ENCODE measurements at regions not wholly inside any gene's neighbourhood (a gene's known extent, or its start where the extent isn't known, plus 50 kb on each side); places are given as distances from the start of the nearest gene placed in this dataset.

DNA sequence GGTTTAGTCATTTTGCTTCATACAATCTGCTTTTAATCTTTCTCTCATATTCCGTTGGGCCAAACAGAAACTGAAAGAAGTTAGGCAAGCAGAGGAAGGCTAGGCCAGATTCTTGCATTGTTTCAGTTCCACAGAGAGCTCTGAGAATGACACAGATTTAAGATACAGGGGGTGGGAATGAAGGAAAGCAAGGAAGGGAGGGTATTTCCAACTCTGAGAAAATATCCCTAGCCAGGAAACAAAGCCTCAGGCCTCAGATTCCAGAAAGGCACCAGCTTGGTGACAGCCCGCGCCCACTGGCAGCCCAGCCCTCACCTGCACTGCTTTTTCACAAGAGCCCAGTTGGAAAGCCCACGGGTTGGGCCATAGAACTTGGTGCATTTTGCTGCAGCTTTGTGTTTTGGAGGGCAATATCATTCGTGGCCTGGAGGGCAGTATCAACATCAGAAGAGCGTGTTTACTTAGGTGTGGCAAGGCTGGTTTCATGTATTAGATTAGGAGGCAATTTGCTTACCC lies 63.5 kb downstream of the ENC1 start:
- DNase-seq = peak; percentile 5

DNA sequence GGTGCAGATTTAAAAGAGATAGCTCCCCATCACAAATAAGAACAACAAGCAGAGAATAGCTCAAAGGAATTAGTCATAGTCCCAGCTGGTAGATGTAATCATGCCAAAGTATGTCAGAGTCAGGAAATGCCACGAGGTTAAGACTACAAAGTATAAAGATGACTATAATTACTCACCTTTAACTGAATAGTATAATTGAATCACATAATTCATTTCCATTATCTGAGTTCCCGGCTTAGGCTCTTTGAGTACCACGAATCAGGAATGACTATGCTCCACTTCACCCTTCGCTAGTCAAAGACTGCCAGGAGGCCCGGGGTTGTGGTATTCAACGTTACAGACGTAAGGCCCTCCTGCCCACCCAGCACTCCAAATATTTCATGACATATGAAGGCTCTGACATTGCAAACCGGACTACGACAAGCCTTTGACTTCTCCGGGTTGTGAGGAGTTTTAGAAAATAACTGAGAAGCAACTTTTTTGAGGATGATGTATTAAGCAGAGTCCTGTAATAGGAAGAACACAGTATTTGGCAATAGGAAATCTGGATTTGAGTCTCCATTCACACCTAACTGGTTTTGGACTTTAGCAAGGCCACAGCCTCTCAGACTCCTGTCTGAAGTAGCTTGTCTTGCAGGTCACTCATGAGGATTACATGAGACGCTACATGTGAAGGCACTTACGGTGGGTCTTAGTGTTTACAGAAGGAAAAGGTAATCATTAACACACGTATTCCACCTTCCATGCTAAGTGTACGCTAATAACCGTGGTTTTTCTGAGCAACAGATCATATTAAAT lies 64.6 kb downstream of the ENC1 start:
- DNase-seq = peak; percentile 18

DNA sequence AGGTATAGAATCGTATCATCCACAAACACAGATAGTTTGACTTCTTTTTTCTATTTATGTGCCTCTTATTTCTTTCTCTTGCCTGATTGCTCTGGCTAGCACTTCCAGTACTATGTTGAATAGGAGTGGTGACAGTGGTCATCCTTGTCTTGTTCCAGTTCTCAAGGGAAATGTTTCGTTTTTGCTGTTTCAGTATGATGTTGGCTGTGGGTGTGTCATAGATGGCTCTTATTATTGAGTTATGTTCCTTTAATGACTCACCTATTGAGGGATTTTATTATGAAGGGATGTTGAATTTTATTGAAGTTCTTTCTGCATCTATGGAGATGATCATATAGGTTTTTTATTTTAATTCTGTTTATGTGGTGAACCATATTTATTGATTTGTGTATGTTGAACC lies 70.3 kb downstream of the ENC1 start:
- no peak for DNase-seq

DNA sequence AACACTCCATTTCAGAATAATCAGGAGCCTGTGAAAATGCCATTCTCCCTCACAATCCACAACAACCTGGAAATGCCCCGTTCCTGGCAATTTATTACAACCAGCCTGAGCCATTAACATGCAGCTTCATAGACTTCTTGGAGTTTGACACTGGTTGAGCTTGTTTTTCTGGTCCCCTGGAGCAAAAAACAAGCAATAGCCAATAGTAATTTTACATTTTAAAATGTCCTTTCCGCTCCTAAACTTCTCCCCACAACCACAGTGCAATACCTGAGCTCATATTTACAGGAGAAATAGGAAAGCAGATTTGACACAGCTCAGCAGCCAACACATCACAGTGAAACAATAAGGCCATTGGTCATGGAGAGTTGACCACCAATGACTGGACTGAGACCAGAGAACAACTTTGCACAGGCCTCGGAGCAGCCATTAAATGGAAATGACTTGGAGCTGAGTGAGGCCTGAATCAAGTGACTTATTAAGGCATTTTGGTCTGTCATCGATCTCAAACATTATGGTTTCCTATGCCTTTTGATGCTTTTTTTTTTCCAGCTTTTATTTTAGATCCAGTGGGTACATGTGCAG lies 73.0 kb downstream of the ENC1 start:
- DNase-seq = no peak

DNA sequence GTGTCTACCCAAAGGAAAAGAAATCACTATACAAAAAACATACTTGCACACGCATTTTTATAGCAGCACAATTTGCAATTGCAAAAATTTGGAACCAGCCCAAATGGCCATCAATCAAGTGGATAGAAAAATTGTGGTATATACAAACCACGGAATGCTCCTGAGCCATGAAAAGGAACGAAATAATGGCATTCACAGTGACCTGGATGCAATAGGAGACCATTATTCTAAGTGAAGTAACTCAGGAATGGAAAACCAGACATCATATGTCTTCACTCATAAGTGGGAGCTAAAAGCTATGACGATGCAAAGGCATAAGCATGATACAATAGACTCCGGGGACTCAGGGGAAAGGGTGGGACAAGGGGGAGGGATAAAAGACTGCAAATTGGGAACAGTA lies 78.4 kb downstream of the ENC1 start:
- no peak for DNase-seq

DNA sequence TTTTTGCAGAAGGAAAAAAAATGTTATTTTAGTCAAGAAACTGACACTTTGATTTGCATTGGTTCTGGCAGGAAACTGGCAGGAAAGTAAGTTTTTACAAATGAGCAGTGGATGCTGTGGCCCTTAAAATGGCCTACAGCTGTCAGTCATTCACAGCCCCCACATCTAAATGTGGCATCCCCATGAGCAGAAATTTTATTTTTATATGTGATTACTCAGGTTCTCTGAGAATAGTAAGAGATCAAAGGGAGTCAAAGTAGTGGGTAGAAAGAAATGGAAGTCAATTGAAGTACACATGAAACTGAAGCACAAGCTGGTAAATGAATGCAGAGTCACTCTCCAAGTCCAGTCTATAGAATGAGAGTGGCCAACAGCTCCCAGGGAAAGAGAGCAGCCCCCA lies 80.3 kb downstream of the ENC1 start:
- DNase-seq = no peak

DNA sequence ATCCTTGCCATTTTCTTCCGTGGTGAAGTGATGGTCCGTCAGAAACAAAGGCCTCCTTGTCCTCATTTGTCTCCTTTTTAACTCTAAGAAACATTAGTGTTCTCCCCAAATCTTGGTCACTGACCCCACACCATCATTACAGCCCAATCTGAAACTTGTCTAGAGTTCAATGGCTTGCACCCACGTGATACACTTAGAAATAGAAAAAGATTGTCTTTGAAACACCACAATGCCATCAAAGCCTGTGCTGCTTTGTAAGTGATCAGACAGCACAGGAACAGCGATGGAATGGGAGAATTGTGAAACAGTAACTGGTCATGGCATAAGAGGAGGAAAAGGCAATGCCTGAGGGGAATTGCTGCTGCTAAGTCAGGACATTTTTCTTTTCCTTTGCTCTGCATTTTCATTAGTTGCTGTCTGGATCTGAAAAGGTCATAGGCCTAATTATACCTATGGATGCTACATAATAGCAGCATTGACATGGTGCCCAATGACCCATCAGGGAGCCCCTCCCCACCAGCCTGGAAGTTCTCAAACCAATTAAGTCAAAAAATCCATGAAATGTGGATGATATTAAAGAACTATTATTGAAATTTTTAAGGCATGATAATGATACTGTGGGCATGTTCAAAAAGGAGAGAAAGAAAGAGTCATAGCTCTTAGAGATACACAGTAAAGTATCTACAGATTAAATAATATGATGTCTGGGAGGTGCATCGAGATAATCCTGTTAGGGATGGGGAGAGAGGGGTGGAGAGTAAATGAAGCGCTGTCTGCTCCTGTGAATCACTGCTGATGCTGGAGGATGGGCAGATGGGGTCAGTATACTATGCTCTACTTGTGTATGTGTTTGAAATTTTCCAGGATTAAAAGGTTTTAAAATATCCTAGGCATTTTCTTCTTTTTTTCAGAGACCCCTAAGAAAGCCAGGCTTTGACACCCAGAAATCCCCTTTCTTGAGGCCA lies 83.6 kb downstream of the ENC1 start:
- no peak for DNase-seq

DNA sequence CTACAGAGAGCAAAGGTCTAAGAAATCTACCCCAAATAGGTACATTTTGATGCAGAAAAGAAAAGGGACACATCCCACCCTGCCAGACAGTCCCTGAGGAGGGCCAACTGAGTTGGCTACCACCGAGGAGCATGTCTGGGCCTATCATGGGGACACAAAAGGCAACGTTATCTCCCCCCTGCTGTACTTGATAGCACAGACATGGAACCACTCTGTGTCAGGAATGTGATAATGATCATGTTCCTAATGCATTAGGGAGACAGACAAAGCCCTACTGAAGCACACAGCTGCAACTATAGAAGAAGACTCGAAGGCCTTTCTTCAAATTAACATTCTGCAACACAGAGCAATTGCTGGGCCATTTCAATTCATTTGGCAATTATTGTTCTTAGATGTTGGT lies 84.5 kb downstream of the ENC1 start:
- no peak for DNase-seq

DNA sequence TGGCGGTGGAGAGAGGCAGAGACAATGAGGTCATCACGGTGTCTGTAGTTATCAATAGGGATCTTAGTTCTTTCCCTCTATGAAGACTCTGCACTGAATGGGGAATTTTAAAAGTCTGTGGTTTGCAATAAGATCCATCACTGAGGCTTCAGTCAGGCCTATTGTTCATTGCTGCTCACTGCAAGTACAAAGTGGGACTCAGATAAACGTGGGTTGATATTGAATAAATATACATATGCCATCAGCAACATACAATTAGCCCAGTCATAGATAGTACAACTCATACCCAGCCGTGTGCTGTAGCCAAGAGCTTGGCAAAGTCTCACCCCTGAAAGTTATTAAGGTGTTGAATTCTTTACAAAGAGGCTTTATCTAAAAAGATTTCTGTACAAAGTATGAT lies 88.4 kb downstream of the ENC1 start:
- no peak for DNase-seq

DNA sequence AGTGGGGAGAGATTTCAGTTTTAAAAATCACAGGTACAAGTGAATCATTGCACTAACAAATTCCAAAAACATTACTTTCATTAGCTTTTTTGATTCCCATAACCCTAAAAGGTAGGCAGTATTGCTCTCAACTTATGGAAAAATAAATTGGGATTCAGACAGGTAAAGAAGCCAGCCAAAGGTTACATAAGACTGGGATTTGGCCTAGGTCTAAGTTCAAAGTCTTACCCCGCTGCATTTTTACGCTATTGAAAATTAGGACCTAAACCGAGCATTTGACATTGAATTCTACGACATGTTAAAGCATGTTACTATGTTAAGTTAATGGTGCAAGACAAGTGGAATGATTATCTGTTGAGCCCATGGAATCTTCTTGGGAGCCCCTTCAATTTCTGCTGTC lies 89.6 kb downstream of the ENC1 start:
- DNase-seq = no peak

DNA sequence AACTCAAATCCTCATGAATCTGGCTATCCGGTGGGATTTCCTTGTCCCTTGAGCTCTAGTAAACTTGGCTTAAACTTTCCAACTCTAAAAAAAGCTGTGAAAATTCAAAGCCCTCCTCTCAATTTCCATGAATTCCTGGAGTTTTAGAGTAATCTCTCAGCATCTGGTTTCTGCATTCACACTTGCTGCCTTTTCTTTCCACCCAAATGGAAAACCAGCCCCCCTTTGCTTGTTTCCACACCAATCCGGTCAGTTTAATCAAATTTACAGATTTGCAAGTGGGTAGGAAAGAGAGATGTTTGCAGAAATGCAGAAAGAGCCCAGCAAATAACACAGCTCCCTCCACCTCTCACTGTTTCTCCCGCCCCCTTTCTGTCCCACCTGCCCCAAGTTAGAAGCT lies 91.1 kb downstream of the ENC1 start:
- no peak for DNase-seq

DNA sequence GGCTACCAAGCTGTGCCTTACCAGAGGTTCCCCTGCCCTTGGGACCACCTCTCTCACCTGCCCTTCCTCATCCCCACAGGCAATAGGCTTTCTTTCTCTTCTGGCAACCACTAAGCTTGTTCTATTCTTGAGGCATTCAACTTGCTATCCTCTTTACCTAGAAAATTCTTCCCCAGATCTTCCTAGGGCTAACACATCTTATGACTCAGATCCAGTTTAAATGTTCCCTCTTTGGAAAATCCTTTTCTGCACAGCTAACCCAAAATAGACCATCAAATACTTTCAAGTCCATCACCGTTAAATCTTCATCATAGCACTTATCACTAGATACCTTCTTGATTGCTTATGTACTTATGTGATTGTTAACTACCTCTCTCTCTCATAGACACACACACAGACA lies 93.7 kb downstream of the ENC1 start:
- DNase-seq = no peak

DNA sequence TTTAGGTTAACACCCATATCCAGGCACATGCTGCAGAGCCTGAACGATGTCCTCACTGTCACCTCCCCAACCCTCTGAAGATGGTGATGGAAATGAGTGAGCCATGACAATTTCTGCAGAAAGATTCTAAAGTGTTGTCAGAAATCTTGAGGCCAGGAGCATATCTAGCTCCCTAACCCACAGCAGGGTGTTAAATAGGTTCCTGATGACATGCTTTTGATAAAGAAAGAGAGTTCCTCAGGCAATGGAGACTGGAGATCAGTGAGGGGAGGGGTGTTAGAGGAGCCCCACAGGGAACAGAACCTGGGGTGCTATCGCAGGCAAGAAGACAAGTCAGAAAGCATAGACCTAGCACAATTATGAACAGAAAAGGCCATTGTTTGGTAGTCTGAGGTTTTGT lies 95.7 kb downstream of the ENC1 start:
- DNase-seq = no peak

DNA sequence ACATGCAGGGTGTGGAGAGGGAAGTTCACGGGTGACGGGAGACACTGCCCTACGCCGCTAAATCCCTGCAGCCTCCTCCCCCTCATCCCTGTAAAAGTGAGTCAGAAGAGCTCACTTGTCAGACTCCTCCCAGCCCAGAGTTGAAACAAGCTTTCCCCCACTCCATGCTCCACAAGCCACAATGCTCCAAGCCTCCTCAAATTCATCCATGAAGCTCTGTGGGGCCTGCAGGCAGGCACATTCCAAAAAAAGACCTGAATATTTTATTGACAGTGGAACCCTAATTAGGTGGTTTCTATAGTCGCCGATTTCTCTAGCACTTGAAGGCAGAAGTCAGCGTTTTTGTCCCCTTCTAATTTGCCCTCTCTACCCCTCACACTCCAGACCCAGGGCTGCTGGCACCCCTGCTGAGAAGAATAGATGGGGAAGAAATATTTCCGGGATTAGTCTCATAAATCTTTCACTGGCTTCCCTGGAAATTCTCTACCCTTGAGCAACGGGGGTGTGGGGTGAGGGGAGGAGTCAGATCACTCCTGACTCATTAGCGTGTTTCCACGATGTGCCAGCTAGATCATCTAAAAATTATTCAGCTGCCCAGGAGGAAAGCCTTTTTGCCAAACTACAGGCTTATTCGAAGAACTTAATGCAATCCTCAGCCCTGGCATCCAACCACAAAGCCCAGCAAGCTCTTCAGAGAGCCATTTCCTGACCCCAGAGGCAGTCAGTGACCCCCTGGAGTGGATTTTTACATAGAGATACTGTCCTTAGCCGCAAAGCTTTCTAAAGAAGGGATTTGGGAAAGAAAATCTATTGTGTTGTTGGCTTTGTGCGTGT lies 97.1 kb downstream of the ENC1 start:
- DNase-seq = no peak

DNA sequence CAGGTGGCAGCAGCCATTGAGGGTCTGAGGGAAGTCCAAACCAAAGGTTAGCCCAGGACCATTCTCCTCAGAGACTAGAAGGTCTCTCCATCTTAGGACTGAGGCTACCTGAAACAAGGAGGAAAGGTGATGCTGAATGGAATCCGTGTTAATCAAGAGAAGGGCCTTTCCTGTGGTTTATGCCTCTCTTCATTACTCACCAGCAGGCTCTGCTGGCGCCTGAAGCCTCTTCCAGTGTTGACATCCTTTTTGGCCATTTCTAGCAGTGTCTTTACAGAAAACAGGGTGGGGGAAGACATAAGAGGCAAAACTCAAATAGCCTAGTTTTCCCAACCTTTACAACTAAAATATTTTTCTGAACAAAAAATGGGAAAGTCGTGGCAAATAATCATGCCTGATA lies 98.0 kb downstream of the ENC1 start:
- no peak for DNase-seq

DNA sequence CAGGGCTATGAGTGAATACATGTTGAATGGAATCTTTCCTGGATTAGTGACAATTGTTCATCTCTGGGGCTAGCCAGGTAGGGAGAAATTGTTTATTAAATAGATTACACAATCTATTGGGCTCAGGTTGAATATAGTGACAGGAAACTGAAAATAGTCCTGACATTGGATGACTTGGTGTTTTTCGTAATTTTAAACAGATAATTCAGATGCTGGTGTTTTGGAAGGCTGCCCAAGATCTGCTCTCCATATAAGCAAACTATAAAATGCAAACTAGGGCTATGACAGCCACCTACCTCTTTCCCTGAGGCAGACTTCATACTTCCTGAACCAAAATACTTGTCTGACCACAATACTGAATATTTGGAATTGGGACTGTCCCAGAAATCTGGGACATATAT lies 99.1 kb downstream of the ENC1 start:
- peak; percentile 15 for DNase-seq

DNA sequence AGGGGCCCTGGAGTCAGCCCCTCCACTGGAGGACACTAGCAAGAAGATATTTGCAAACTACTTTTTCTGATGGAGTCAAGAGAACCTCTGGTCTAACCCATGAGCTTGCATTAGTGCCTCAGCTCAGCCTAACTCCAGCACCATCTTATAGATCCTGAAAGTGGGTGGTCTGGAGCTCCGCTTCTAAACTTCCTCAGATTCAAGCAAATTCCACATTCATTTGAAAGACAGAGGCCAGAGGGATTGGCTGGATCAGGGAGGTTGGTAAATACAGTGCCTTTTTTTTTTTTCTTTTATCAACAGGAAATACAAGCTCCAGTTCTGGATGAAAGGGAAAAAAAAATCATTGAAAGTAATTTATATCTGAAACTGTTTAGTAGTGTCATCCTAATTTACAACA lies 99.9 kb downstream of the ENC1 start:
- DNase-seq = no peak

DNA sequence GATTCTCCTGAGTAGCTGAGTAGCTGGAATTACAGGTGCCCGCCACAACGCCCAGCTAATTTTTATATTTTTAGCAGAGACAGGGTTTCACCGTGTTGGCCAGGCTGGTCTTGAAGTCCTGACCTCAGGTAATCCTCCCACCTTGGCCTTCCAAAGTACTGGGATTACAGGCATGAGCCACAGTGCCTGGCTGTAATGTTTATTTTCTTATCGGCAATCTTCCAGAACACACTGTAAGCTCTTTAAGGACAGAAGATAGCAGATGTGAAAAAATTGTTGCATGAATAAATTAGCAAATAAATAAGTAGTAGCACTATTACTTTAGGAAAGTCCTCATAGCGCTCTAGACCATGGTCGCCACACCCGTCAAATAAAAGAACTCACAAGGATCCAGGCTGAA lies 100.5 kb downstream of the ENC1 start:
- DNase-seq = no peak

DNA sequence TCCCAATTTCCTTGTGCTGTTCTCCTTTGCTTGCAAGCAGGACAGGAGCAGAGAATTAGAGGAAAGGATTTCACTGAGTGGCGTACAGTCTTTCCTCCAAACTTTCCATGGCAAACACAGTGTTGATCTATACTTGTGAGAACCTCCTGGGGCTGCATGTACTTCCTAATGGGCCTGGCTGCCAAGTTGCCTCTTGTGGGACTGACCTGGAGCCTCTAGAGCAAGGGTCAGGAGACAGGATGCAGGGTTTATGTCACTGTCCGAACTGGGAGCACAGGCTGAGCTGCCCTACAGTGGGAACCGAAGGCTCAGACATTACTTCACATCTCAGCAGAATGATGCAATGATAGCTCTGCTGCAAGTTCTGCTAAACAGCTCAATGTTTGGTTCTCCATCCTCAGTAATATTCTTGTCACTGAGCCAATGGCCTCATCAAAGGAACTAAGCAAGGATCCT lies 102.3 kb downstream of the ENC1 start:
- peak; percentile 65 for DNase-seq

DNA sequence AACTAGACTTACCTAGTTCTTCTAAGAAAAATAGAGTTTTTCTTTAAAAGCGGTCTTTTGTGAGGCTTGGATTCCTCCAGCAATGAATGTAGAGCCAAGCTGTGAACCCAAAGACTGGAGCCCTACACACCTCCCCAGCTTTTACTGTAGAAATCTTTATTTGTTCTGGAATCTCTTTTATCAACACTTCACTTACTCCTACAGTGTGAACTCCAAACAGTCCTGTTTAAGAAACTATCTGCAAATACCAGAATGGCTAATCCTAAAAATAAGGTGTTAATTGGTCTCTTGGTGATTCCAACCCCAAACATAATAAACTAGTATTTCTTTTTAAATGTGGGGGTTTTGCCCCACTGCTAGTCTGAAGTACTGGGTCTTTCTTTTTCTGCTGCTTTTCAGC lies 103.9 kb downstream of the ENC1 start:
- DNase-seq = no peak

DNA sequence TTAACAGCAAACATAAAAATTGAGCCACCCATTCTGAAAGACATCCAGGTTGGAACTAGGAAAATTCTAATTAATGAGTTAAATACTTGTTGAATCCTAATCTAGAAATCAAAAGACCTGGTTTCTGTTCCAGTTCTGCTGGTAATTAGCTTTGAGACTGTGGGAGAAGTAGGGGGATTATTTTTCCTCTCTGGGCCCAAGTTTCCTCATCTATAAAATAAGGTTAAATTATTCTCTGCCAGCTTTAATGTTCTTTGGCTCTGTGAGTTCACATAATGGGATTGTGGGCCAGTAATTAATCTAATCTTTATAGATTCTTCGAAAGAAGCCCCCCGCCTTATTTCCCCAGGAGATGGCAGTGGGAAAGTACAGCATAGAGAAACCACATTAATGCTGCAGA lies 104.6 kb downstream of the ENC1 start:
- no peak for DNase-seq

DNA sequence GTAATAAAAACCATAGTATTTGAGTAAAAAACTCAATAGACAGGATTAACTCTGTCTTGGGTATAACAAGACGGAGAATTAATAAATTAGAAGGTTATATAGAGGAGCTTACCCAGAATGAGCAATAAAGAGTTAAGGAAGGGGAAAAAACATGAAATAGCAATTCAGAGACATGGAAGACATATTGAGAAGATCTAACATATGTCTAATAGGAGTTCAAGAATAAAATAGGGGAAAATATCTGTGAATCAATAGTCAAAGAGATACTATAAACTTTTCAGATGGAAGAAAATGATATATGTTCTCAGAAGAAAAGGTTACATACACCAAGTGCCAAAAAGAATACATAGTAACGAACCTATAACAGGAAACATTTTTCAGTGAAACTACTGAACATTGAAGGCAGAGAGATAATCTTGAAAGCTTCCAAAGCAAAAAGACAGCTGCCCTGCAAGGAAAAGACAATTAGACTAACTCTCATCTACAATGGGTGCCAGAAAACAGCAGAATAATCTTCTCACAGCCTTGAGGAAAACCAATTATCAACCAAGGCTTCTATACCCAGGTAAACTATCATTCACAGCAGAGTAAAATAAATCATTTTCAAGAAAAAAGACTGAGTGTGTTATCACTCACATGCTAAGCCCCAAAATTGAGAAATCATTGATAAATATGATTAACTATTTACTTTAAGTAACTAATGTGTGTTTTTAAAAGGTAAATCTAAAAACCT lies 106.0 kb downstream of the ENC1 start:
- no peak for DNase-seq

Measured in hematopoietic multipotent progenitor cell treated with erythropoietin and hydrocortisone succinate and interleukin-3 and kit ligand, for 4 days (in vitro differentiated cells).